Sigmoid colon (tissue), 6 donors: ENCODE measurements at regions not wholly inside any gene's neighbourhood (a gene's known extent, or its start where the extent isn't known, plus 50 kb on each side); places are given as distances from the start of the nearest gene placed in this dataset.
A peak's percentile ranks its signal among the peaks of the same experiment; 100 is the strongest.

ENCODE experiments used
- DNase-seq: peaks from one replicate; pipeline ENCODE4 v3.0.0-alpha.2; 2019
- H3K27ac ChIP-seq, 4 donors: fragments of 200-600 bp; sonication (generic); one replicate each; pipeline ENCODE4 v1.5.1; 2016 to 2019; ENCODE audit warnings: mild to moderate bottlenecking in 1 of 4
- H3K27me3 ChIP-seq, 3 donors: fragments of 200-600 bp; sonication (generic); one replicate each; pipeline ENCODE4 v1.5.1; 2019; ENCODE audit warnings: mild to moderate bottlenecking in 1 of 3
- H3K36me3 ChIP-seq, 4 donors: fragments of 200-600 bp; sonication (generic); one replicate each; pipeline ENCODE4 v1.5.1; 2016 to 2019
- H3K4me1 ChIP-seq, 4 donors: fragments of 200-600 bp; sonication (generic); one replicate each; pipeline ENCODE4 v1.5.1; 2017 to 2019
- H3K4me3 ChIP-seq, 4 donors: fragments of 200-600 bp; sonication (generic); one replicate each; pipeline ENCODE4 v1.5.1; 2017 to 2019; ENCODE audit warnings: mild to moderate bottlenecking in 2 of 4, moderate library complexity in 1 of 4
- H3K9me3 ChIP-seq, 4 donors: fragments of 200-600 bp in 3 of 4; sonication (generic) in 3 of 4; one replicate each; pipeline versions ENCODE4 v1.5.1 to v1.6.1; 2013 to 2019
- EP300 ChIP-seq, 4 donors: sonication (generic); formaldehyde crosslinking; IDR thresholded peaks; one replicate each; pipeline ENCODE4 v1.6.1; 2017; ENCODE audit warnings: antibody characterized with exemption in 4 of 4
- POLR2A ChIP-seq, 2 donors: fragments of 450-650 bp; IDR thresholded peaks; one replicate each; pipeline ENCODE4 v1.6.1; 2016; ENCODE audit warnings: antibody characterized with exemption in 2 of 2, mild to moderate bottlenecking in 2 of 2, moderate library complexity in 2 of 2
- POLR2AphosphoS5 ChIP-seq, 4 donors: sonication (generic); formaldehyde crosslinking; IDR thresholded peaks; one replicate each; pipeline ENCODE4 v1.6.1; 2017; ENCODE audit warnings: antibody characterized with exemption in 4 of 4
- WGBS, 2 donors: extraction: QIAGEN DNeasy Blood & Tissue Kit; methylation state at CpG; one replicate each; pipeline ENCODE4 v1.1.7; 2013; 5-methylcytosine and 5-hydroxymethylcytosine counted together
- intact Hi-C: fragments of 100-400 bp; cut with DNase I; formaldehyde crosslinking; loops from one replicate; pipeline ENCODE4 v1.15.1; 2023
- TF ChIP-seq, protein P1 (sequence below), 4 experiments: fragments of 450-650 bp in 3 of 4; fragments of 200-600 bp in 1 of 4; IDR thresholded peaks; one replicate each; pipeline ENCODE4 v1.5.1; 2016 to 2019; ENCODE audit warnings: antibody characterized with exemption in 4 of 4, mild to moderate bottlenecking in 3 of 4, moderate library complexity in 2 of 4
- donor health status: healthy with polysubstance abuse.
- donor health status: healthy.

DNA sequence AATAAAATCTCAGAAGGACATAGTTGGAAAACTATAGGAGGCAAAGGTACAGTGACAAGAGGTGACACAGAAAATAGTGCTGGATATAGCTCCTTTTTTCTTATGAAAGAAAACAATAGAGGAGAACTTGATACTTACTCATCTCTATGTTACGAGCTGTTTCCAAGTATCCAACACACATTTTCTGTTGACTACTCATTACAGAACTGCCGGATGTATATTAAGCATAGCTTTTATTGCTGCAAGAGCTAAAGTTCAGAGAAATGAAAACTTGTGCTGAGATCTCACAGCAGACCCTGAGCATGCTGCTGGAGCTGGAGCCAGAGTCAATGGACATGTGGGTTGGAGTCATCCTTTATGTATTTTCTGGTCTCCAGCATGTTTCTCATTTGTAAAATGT, 210.0 kb upstream of the NT5C1B start:
- no peaks in the 10 kb centered on the region for H3K27me3 ChIP-seq
- H3K9me3 ChIP-seq: no peaks in the 10 kb centered on the region
- H3K4me1 ChIP-seq: no peaks in the 10 kb centered on the region
- no peak for TF ChIP-seq EP300 (IDR thresholded peaks at IDR 0.05)
- TF ChIP-seq POLR2A (IDR thresholded peaks at IDR 0.05): no peak
- no peak for TF ChIP-seq POLR2AphosphoS5 (IDR thresholded peaks at IDR 0.05)
- TF ChIP-seq, protein P1, sequence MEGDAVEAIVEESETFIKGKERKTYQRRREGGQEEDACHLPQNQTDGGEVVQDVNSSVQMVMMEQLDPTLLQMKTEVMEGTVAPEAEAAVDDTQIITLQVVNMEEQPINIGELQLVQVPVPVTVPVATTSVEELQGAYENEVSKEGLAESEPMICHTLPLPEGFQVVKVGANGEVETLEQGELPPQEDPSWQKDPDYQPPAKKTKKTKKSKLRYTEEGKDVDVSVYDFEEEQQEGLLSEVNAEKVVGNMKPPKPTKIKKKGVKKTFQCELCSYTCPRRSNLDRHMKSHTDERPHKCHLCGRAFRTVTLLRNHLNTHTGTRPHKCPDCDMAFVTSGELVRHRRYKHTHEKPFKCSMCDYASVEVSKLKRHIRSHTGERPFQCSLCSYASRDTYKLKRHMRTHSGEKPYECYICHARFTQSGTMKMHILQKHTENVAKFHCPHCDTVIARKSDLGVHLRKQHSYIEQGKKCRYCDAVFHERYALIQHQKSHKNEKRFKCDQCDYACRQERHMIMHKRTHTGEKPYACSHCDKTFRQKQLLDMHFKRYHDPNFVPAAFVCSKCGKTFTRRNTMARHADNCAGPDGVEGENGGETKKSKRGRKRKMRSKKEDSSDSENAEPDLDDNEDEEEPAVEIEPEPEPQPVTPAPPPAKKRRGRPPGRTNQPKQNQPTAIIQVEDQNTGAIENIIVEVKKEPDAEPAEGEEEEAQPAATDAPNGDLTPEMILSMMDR (IDR thresholded peaks at IDR 0.05): no peak
- no peak overlapping the region for H3K27ac ChIP-seq
- H3K4me3 ChIP-seq: no peak overlapping the region
- intact Hi-C loops: no loop called here
- no peak for DNase-seq
- no peaks in the 10 kb centered on the region for H3K36me3 ChIP-seq
- WGBS, 2 donors: 44 to 82% methylated on average over 2 of the region's 2 CpGs

DNA sequence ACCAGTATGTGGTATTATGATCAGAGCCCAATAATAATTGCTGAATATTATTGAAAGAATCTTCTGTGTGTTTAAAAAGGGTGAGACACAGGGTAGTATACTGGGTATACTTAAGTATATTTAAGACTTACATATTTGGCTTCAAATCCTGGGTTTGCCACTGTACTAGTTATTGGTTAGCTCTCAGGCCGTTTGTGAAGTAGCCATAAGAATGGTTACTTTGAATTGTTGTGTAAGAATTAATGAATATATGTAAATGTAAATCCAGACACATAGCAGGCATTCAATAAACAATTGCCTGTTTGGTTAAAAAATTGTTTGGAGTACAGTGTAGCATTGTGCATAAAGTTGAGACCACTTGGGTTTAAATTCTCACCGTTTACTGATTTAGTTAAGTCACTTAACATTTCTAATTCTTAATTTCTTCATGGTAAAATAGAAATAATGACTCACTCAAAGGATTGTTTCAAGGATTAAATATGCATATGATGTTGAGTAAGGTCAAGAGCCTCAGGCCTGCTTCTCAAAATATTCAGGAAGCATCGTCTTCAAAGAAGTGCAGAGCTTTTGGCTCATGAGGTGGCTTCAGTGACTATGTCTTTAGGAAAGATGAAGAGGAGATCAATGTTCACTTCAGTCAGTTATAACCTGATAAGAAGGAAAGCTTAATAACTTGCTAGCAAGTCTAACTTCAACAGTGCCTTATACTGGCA, 207.9 kb upstream of the NT5C1B start:
- Histone ChIP-seq H3K36me3 (no peaks in the 10 kb centered on the region), H3K27ac (no peak overlapping the region), H3K4me1 (peaks cover 0 to 13% (median 11%) of the 10 kb centered on the region in 4 donors), H3K4me3 (no peak overlapping the region), H3K27me3 (no peaks in the 10 kb centered on the region), H3K9me3 (no peaks in the 10 kb centered on the region)
- no peak for DNase-seq
- TF ChIP-seq EP300 (IDR thresholded peaks at IDR 0.05) (no peak), POLR2A (IDR thresholded peaks at IDR 0.05) (no peak), POLR2AphosphoS5 (IDR thresholded peaks at IDR 0.05) (no peak)
- intact Hi-C loops: no loop called here
- WGBS, 2 donors: 87 to 91% methylated on average over 3 of the region's 3 CpGs

DNA sequence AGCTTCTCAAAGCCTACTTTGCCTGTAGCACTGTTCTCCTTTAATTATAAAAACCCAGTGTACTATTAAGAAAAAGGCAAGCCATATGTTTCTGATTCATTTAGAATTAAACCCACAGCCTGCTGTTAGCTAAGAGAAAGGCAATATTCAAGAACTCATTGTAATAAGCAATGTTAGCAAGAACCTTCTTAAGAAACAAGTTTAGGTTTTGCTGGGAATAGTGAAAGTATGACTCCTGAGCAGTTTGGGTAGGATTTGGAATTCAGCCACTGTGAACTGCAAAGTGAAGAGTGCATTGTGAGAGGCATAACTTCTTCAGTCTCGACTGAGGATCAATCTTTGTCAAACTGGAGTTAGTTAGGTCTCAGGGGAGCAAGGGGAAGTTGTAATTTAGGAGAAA, 206.5 kb upstream of the NT5C1B start:
- no peaks in the 10 kb centered on the region for H3K9me3 ChIP-seq
- no peak for TF ChIP-seq EP300 (IDR thresholded peaks at IDR 0.05)
- no peak for TF ChIP-seq POLR2A (IDR thresholded peaks at IDR 0.05)
- no peak for TF ChIP-seq POLR2AphosphoS5 (IDR thresholded peaks at IDR 0.05)
- TF ChIP-seq, protein P1 (IDR thresholded peaks at IDR 0.05): no peak
- H3K27ac ChIP-seq: no peak overlapping the region
- intact Hi-C loops: no loop called here
- no peaks in the 10 kb centered on the region for H3K27me3 ChIP-seq
- 45 to 71% methylated on average over 1 of the region's 1 CpG for WGBS, 2 donors
- no peak for DNase-seq
- peaks cover 0 to 27% (median 24%) of the 10 kb centered on the region in 4 donors for H3K4me1 ChIP-seq
- no peak overlapping the region for H3K4me3 ChIP-seq
- no peaks in the 10 kb centered on the region for H3K36me3 ChIP-seq

DNA sequence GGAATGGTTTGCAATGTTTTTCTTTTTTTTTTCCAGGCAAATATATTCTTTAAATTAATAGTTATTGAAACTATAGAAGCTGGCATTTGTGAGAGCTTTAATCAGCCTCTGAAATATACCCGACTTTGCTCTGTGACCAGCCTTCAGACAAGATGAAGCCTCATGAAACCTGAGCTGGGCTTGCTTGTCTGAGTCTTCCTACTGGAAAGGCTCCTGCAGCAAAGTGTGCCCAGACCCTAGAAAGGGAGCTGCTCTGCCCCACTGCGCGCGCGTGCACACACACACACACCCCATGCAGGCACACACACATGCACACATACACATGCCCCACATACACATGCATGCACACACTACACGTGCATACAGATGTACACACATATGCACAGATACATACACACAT, 203.3 kb upstream of the NT5C1B start:
- peak overlapping the region in 3 of 4 donors; percentile 71 to 72 (median 71) for H3K27ac ChIP-seq
- H3K27me3 ChIP-seq: no peaks in the 10 kb centered on the region
- TF ChIP-seq, protein P1 (IDR thresholded peaks at IDR 0.05): no peak
- no peak for TF ChIP-seq POLR2A (IDR thresholded peaks at IDR 0.05)
- no peak for TF ChIP-seq EP300 (IDR thresholded peaks at IDR 0.05)
- no peak for TF ChIP-seq POLR2AphosphoS5 (IDR thresholded peaks at IDR 0.05)
- no peaks in the 10 kb centered on the region for H3K9me3 ChIP-seq
- no peak overlapping the region for H3K4me3 ChIP-seq
- no peaks in the 10 kb centered on the region for H3K36me3 ChIP-seq
- no peak for DNase-seq
- WGBS, 2 donors: 94 to 96% methylated on average over 6 of the region's 6 CpGs
- intact Hi-C loops: loop anchor here (5.0 kb wide), 2 partner anchors 100 to 185 kb away; no protein-coding TSS in a partner anchor
- H3K4me1 ChIP-seq: peaks cover 0 to 41% (median 36%) of the 10 kb centered on the region in 4 donors

DNA sequence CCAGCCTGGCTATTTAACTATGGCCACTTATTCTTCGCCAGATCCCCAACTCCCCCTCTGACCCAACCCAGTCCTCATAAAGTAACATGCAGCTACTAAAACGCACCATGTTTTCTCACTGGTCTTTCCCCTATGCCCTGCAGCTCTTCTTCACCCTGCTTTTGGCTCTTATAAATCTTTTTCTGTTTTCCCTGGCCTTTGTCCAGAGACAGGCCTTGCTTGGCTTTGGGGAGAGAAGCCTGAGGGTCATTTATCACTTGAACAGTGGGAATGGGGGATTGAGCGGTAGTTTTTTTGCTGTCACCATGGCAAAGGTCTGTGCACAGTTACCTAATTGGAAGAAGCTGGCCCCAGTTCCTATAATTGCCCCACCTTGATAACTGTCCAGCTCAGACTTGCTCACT, 202.9 kb upstream of the NT5C1B start:
- Histone ChIP-seq H3K27ac (peak overlapping the region; percentile 53 to 72 (median 71)), H3K4me1 (peaks cover 0 to 41% (median 36%) of the 10 kb centered on the region in 4 donors), H3K27me3 (no peaks in the 10 kb centered on the region), H3K9me3 (no peaks in the 10 kb centered on the region), H3K4me3 (no peak overlapping the region), H3K36me3 (no peaks in the 10 kb centered on the region)
- 71 to 89% methylated on average over 3 of the region's 3 CpGs for WGBS, 2 donors
- peak; percentile 64 for DNase-seq
- TF ChIP-seq POLR2AphosphoS5 (IDR thresholded peaks at IDR 0.05) (no peak), POLR2A (IDR thresholded peaks at IDR 0.05) (no peak), EP300 (IDR thresholded peaks at IDR 0.05) (no peak)
- TF ChIP-seq, protein P1 (IDR thresholded peaks at IDR 0.05): no peak
- intact Hi-C loops: loop anchor here (5.0 kb wide), 2 partner anchors 100 to 185 kb away; no protein-coding TSS in a partner anchor
